B cell (primary cell): ENCODE measurements at regions not wholly inside any gene's neighbourhood (a gene's known extent, or its start where the extent isn't known, plus 50 kb on each side); places are given as distances from the start of the nearest gene placed in this dataset.

ENCODE experiments used
- ATAC-seq: fragments of 200-7000 bp; cut with Tn5 transposase; one replicate; pipeline ENCODE4 v1.10.0; 2021; ENCODE audit warnings: low read depth, mild to moderate bottlenecking, moderate number of reproducible peaks, moderate library complexity
- CTCF ChIA-PET: fragments of 350-600 bp; sonication (Branson Sonifier 250); formaldehyde crosslinking; loops from one replicate; lab custom pipeline; 2021; ENCODE audit warnings: antibody characterized with exemption, inconsistent platforms; lab: Charles Lee
- POLR2A ChIA-PET: fragments of 350-600 bp; sonication (Branson Sonifier 250); formaldehyde crosslinking; loops from one replicate; lab custom pipeline; 2021; ENCODE audit warnings: antibody characterized with exemption; lab: Charles Lee
- DNase-seq: peaks from one replicate; pipeline ENCODE4 v3.0.0; 2013
- H2AFZ ChIP-seq: 2 replicates; pipeline ENCODE4 v1.6.1; 2012; ENCODE audit warnings: mild to moderate bottlenecking, low read depth, low read length; ENCODE audit not compliant: insufficient read depth, poor library complexity, severe bottlenecking
- H3K27ac ChIP-seq, 2 donors: 1 replicate in 1 of 2; 2 replicates in 1 of 2; pipeline ENCODE4 v1.5.1; 2012 to 2013; ENCODE audit warnings: low read length in 2 of 2, mild to moderate bottlenecking in 2 of 2, moderate library complexity in 1 of 2
- H3K27me3 ChIP-seq, 4 experiments: fragments of 200-600 bp in 1 of 4; sonication (generic) in 1 of 4; replicated peaks in 1 of 4; 1 replicate in 2 of 4; 2 replicates in 2 of 4; pipeline versions ENCODE4 v1.6.1 to v1.7.0; 2013 to 2016; ENCODE audit warnings: low read length in 3 of 4, mild to moderate bottlenecking in 2 of 4, mixed read lengths in 1 of 4, moderate library complexity in 1 of 4; ENCODE audit not compliant: insufficient read depth in 4 of 4, control insufficient read depth in 3 of 4; ENCODE audit errors: control extremely low read depth in 1 of 4
- H3K36me3 ChIP-seq, 2 experiments: replicated peaks in 1 of 2; 1 replicate in 1 of 2; 2 replicates in 1 of 2; pipeline versions ENCODE4 v1.6.1 to v1.7.1; 2013; ENCODE audit warnings: low read length in 1 of 2; ENCODE audit not compliant: insufficient read depth in 2 of 2, control insufficient read depth in 1 of 2; ENCODE audit errors: control extremely low read depth in 1 of 2, extremely low read depth in 1 of 2
- H3K4me1 ChIP-seq, 2 donors: fragments of 200-600 bp in 1 of 2; sonication (generic) in 1 of 2; 1 replicate in 1 of 2; 2 replicates in 1 of 2; pipeline versions ENCODE4 v1.5.1 to v1.6.1; 2013 to 2017; ENCODE audit warnings: low read length in 2 of 2; ENCODE audit not compliant: control insufficient read depth in 2 of 2, insufficient read depth in 2 of 2
- H3K4me2 ChIP-seq: replicated peaks from 2 replicates; pipeline ENCODE3; 2012; ENCODE audit warnings: mild to moderate bottlenecking, low read depth, low read length; ENCODE audit not compliant: poor library complexity, severe bottlenecking
- H3K4me3 ChIP-seq, 5 experiments: fragments of 200-600 bp in 1 of 5; sonication (generic) in 1 of 5; 1 replicate in 3 of 5; 2 replicates in 2 of 5; pipeline versions ENCODE4 v1.5.1 to v1.7.0; 2011 to 2016; ENCODE audit warnings: low read length in 4 of 5, mild to moderate bottlenecking in 4 of 5, low read depth in 2 of 5, control low read depth in 1 of 5, moderate library complexity in 1 of 5; ENCODE audit not compliant: insufficient read depth in 1 of 5; ENCODE audit errors: control extremely low read depth in 1 of 5, extremely low read depth in 1 of 5
- H3K79me2 ChIP-seq: fragments of 200-600 bp; sonication (generic); one replicate; pipeline ENCODE4 v1.6.0; 2016; ENCODE audit warnings: low read length; ENCODE audit not compliant: control insufficient read depth, insufficient read depth
- H3K9ac ChIP-seq: fragments of 200-600 bp; sonication (generic); 2 replicates; pipeline ENCODE4 v1.6.1; 2017; ENCODE audit warnings: mild to moderate bottlenecking, low read length, moderate library complexity
- H3K9me3 ChIP-seq, 3 donors: one replicate each; pipeline versions ENCODE4 v1.6.1 to v1.7.1; 2013; ENCODE audit warnings: low read length in 2 of 3; ENCODE audit not compliant: control insufficient read depth in 2 of 3, insufficient read depth in 1 of 3; ENCODE audit errors: control extremely low read depth in 1 of 3
- H4K20me1 ChIP-seq: 2 replicates; pipeline ENCODE4 v1.6.0; 2012; ENCODE audit warnings: mild to moderate bottlenecking, low read length; ENCODE audit not compliant: insufficient read depth, control insufficient read depth, poor library complexity, severe bottlenecking
- H3K27ac Mint-ChIP-seq: one replicate; pipeline ENCODE4 v1.8.0; 2021; ENCODE audit warnings: mixed read lengths
- H3K27me3 Mint-ChIP-seq: one replicate; pipeline ENCODE4 v1.8.0; 2021; ENCODE audit warnings: mixed read lengths
- H3K4me1 Mint-ChIP-seq: one replicate; pipeline ENCODE4 v1.8.0; 2021; ENCODE audit warnings: mixed read lengths
- H3K4me3 Mint-ChIP-seq: one replicate; pipeline ENCODE4 v1.8.0; 2021; ENCODE audit warnings: mixed read lengths
- H3K9me3 Mint-ChIP-seq: one replicate; pipeline ENCODE4 v1.8.0; 2022; ENCODE audit warnings: mixed read lengths; ENCODE audit not compliant: insufficient read depth
- CTCF ChIP-seq: fragments of 200-600 bp; IDR thresholded peaks from one replicate; pipeline ENCODE4 v1.8.0; 2022; ENCODE audit warnings: antibody characterized with exemption, mild to moderate bottlenecking
- EZH2 ChIP-seq: IDR thresholded peaks from 2 replicates; pipeline ENCODE4 v1.6.1; 2012; ENCODE audit warnings: borderline replicate concordance, low read depth, mild to moderate bottlenecking, moderate library complexity, low read length; ENCODE audit not compliant: insufficient read depth, poor library complexity, severe bottlenecking
- WGBS: methylation state at CpG from one replicate; pipeline ENCODE4 v1.1.5; 2013; ENCODE audit warnings: missing lambda C conversion rate; ENCODE audit not compliant: insufficient coverage; 5-methylcytosine and 5-hydroxymethylcytosine counted together
- intact Hi-C: fragments of 100-400 bp; cut with micrococcal nuclease; formaldehyde crosslinking; loops from one replicate; pipeline ENCODE4 v1.10.0; 2022

GRCh38 chr2:128513961-128514283, 195.3 kb upstream of the HS6ST1 start:
- peak; percentile 66 for DNase-seq
- Histone ChIP-seq H3K27ac (no peak overlapping the region), H3K27me3 (no peaks in the 10 kb centered on the region), H3K79me2 (no peaks in the 10 kb centered on the region), H3K9me3 (no peaks in the 10 kb centered on the region), H3K4me3 (peak overlapping the region in 1 of 5 experiments; percentile 16), H3K4me1 (peaks cover 21 to 25% of the 10 kb centered on the region in 2 donors), H2AFZ (no peak overlapping the region), H3K36me3 (no peaks in the 10 kb centered on the region), H3K4me2 (peak overlapping the region; percentile 63), H3K9ac (no peak overlapping the region), H4K20me1 (no peaks in the 10 kb centered on the region)
- WGBS: 0% methylated on average over 3 of the region's 3 CpGs
- intact Hi-C loops: no loop called here
- H3K4me3 Mint-ChIP-seq: peak overlapping the region; percentile 48
- peaks cover 3% of the 10 kb centered on the region for H3K9me3 Mint-ChIP-seq
- ChIA-PET CTCF (no interaction called here), POLR2A (no interaction called here)
- H3K27me3 Mint-ChIP-seq: no peaks in the 10 kb centered on the region
- peaks cover 18% of the 10 kb centered on the region for H3K4me1 Mint-ChIP-seq
- no peak for TF ChIP-seq CTCF
- H3K27ac Mint-ChIP-seq: peak overlapping the region; percentile 11
- ATAC-seq: peak; percentile 67

- Histone ChIP-seq H3K27ac (no peak overlapping the region), H3K4me3 (no peak overlapping the region), H3K27me3 (peaks cover 0 to under 1% (median 0%) of the 10 kb centered on the region in 4 experiments), H3K4me1 (peaks cover 21 to 25% of the 10 kb centered on the region in 2 donors), H3K4me2 (peak overlapping the region; percentile 63), H3K36me3 (no peaks in the 10 kb centered on the region), H3K9me3 (no peaks in the 10 kb centered on the region), H2AFZ (no peak overlapping the region), H3K79me2 (no peaks in the 10 kb centered on the region), H4K20me1 (no peaks in the 10 kb centered on the region), H3K9ac (no peak overlapping the region)
- Mint-ChIP-seq H3K4me1 (peaks cover 18% of the 10 kb centered on the region), H3K27me3 (no peaks in the 10 kb centered on the region), H3K4me3 (no peak overlapping the region), H3K9me3 (peaks cover 3% of the 10 kb centered on the region), H3K27ac (no peak overlapping the region)
- ATAC-seq: no peak
- intact Hi-C loops: no loop called here
- POLR2A ChIA-PET: no interaction called here
- no peak for TF ChIP-seq CTCF
- TF ChIP-seq EZH2: no peak
- CTCF ChIA-PET: no interaction called here
- 91% methylated on average over 12 of the region's 13 CpGs for WGBS
- no peak for DNase-seq
These were observed 195.9 kb upstream of the HS6ST1 start for GRCh38 chr2:128514555-128514955.
